KOPT-K1 (cell line): ENCODE measurements at regions not wholly inside any gene's neighbourhood (a gene's known extent, or its start where the extent isn't known, plus 50 kb on each side); places are given as distances from the start of the nearest gene placed in this dataset.

Source experiments
- H3K27ac ChIP-seq: fragments of 200-600 bp; sonication (generic); 2 replicates; pipeline ENCODE4 v1.5.1; 2016; ENCODE audit warnings: antibody characterized with exemption, mild to moderate bottlenecking, low read depth, low read length; ENCODE audit not compliant: poor library complexity, severe bottlenecking
- H3K36me3 ChIP-seq: fragments of 200-600 bp; sonication (generic); 2 replicates; pipeline ENCODE4 v1.5.1; 2017; ENCODE audit warnings: antibody characterized with exemption, mild to moderate bottlenecking, low read length, moderate library complexity; ENCODE audit not compliant: insufficient read depth
- H3K9me3 ChIP-seq: fragments of 200-600 bp; sonication (generic); 2 replicates; pipeline ENCODE4 v1.5.1; 2017; ENCODE audit warnings: antibody characterized with exemption, low read length, mild to moderate bottlenecking; ENCODE audit not compliant: insufficient read depth, poor library complexity, severe bottlenecking

DNA sequence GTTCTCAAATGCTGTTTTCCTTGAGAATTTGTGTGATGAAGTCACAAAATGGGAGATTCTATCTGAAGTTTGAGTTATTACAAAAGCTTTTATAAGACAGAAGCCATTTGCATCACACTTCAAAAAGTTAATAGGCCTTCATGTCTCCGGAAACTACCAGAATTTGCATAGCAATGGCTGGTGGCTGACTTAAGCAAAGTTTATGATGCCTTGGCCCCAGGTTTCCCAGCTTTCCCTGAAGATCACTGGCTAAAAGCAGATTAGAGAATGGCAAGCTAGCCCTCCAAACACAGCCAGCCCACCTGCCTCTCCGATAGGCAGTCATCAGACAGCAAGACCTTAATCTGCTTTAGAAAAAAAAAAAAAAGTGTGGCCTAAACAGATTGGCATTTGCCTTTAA lies 197.8 kb downstream of the HS3ST1 start:
- Histone ChIP-seq H3K36me3 (no peaks in the 10 kb centered on the region), H3K27ac (no peak overlapping the region), H3K9me3 (no peaks in the 10 kb centered on the region)

DNA sequence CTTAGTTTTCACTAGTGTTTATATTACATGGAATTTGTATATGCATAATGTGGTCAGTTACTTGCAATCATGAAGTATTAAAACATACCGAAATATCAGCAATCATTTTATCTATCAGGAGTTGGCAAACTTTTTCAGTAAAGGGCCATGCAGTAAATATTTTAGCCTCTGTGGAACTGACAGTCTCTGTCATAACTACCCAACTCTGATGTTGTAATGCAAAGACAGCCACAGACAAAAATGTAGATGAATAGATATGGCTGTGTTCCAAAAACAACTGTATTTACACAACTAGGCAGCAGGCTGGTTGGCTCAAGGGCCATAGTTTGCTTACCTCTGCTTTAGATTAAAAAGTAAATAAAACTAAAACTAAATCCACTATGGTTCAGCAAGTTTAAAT lies 200.2 kb downstream of the HS3ST1 start:
- no peaks in the 10 kb centered on the region for H3K36me3 ChIP-seq
- no peaks in the 10 kb centered on the region for H3K9me3 ChIP-seq
- H3K27ac ChIP-seq = no peak overlapping the region

DNA sequence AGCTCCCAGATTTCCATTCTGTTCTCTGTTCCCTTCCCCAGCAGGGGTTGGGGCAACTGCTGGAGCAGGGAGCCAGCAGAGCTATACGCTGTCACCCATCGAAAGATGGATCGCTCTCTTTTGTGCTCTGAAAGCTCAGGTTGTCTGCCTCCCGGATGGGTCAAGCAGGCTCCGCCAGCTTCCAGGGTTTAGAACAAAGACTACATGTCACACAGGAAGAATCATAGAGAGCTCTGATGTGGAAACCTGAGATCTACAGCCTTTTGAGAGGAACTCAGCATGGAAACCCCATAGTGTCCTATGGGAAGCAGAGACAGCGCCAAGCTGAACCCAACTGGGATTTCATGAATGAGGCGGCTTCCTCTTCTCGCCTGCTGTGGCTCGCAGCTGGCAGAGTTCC lies 205.4 kb downstream of the HS3ST1 start:
- Histone ChIP-seq H3K9me3 (no peaks in the 10 kb centered on the region), H3K36me3 (no peaks in the 10 kb centered on the region), H3K27ac (no peak overlapping the region)

DNA sequence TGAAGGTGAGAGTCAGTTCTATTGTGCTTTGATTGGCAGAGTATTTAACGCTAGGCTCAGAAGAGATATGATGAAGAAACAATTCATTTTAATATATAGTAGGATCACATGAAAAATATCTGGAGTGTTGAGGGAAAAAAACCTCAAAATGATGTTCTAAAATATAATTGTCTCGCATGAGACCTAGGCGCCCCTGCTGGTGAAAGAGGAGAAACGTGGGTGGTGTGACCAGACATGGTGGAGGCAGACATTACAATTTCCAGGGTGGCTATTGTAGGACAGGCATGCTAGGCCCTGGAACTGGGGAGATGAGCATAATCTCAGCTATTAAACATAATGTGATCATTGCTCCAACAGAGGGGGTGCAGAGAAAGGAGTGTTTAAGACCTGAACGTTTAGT lies 210.0 kb downstream of the HS3ST1 start:
- Histone ChIP-seq H3K9me3 (no peaks in the 10 kb centered on the region), H3K27ac (no peak overlapping the region), H3K36me3 (no peaks in the 10 kb centered on the region)

DNA sequence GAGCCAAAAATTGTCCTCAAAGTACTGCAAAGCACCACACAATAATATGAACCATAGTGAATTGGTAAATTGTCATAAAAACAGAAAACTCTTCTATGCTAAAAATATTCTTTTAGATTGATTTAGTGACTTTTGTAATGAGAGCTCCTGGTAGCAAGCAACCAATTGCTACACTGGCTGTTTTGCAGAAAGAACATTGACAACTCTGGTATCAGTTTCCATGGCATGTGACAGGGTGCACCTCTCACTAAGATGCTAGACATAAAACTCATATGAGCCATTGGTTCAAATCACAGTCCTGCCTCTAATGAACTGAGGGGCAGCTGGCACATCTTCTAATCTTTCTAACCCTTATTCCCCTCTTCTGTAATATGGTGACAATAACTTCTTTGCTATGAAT lies 212.2 kb downstream of the HS3ST1 start:
- Histone ChIP-seq H3K36me3 (no peaks in the 10 kb centered on the region), H3K27ac (no peak overlapping the region), H3K9me3 (no peaks in the 10 kb centered on the region)

DNA sequence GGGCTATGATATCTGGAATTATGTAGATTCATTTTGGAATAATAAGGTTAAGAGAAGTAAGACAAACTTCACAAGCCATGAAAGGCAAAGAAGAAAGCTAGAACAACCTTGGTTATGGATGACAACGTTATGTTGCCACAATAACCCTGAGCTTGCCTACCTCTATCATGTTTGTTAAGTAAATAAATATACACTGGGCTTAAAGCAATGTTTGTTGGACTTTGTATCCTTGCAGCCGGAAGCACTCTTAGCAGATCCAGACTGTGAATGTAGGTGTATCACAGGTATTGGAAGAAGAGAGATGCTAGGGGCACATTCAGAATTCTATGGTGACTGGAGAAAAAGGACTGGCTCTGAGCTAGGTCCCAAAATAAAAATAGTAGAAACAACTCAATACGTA lies 214.4 kb downstream of the HS3ST1 start:
- no peak overlapping the region for H3K27ac ChIP-seq
- no peaks in the 10 kb centered on the region for H3K36me3 ChIP-seq
- no peaks in the 10 kb centered on the region for H3K9me3 ChIP-seq

DNA sequence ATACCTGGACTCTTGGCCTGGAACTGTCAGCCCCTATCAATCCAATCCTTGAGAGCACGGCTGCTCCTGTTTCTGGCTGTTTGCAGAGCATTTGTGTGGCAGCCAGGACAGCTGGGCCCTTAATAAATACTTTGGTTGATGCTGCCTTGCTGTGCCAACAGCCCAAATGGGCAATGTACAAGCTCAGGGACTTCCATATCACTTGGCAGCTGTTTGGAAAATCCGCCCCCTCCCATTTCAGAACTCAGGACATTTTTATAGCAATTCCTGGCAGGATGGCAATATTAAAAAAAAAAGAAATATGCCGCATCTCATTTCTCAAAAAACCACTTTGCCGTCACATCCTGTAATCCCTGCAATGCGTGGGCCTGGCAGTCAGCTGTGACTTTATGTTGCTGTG lies 218.9 kb downstream of the HS3ST1 start:
- Histone ChIP-seq H3K9me3 (peaks cover 10% of the 10 kb centered on the region), H3K27ac (no peak overlapping the region), H3K36me3 (no peaks in the 10 kb centered on the region)

DNA sequence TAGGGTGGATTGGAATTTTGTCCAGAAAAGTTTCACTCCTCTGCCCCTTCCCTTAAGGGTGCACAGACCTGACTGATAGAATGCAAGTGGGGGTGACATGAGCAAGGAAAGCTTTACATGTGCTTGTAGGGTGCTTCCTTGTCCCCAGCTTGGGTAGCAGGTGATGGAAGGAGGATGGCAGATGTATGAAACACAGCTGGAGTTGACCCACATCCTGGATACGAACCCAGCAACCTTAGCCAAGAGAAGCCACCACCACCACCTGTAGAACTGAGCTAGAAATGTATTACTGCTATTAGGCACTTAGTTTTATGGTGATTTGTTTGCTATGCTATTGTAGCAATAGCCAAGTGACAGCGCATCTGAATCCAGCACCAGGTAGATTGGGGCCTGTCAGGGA lies 227.4 kb downstream of the HS3ST1 start:
- Histone ChIP-seq H3K9me3 (no peaks in the 10 kb centered on the region), H3K27ac (no peak overlapping the region), H3K36me3 (no peaks in the 10 kb centered on the region)

DNA sequence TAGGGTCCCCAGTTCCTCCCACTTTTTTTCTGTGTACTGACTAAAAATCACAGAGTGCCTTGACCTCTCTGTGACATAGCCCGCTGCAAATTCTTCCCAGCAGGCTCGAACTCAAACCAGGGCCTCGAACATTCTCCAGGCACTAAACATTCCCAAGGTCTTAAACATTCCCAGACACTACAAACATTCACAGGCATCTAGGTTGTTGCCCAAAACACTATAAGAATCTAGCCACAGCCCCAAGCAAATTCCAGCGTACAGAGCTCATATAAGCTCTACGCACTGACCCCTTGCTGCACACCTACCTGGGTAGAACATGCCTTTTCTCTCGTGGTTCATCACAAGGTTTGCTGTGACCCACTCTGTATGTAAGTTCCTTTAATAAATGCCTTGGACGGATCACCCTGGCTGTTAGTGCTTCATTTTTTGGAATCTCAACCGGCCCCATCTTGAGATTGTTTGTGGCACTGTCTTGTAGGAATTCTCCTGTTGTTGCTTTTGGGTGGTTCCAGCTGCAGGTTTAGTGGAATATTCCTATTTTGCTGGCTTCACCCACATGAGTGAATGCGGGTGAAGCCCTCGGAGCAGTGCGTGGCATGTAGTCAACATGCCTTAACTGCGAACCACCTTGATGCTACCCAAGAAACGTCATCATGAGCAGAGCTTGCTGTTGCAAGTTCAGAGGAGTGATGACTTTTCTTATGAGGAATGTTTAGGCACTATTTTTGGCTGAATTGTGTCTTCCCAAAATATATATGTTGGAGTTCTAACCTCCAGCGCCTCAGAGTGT lies 230.0 kb downstream of the HS3ST1 start:
- no peaks in the 10 kb centered on the region for H3K9me3 ChIP-seq
- H3K27ac ChIP-seq = no peak overlapping the region

DNA sequence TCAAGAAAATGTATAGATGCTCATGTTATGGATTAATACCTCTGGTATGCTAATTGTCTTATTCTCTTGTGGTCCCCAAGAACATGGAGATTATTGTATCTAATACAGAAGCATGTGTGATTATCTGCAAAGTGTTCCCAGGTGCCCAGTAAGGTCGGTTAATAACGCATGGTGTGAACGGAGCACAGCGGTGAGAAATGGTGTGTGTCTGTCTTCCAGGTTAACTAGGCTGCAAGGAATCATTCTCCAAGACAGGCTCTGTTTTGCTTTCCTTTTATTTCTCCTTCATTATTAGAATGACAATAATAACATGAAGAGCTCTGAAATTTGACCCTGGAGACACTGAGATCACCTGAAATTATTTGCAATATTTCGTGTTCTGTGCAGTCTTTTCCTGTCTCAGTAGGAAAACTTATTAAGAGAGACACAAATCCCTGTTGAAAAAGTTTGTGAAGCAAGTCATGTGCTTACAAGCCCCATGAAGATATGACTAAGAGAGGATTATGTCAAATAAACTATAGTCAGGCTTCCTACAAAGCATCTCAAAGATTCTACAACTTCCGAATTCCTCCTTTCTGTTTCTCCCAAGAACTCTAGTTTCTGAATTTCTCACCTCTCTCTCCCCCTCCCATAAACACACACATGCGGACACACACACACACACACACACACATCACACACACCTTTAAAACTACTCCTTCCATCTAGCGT lies 230.9 kb downstream of the HS3ST1 start:
- Histone ChIP-seq H3K36me3 (no peaks in the 10 kb centered on the region), H3K27ac (no peak overlapping the region), H3K9me3 (no peaks in the 10 kb centered on the region)

More for the DNA sequence above, 230.0 kb downstream of the HS3ST1 start:
- no peaks in the 10 kb centered on the region for H3K36me3 ChIP-seq

DNA sequence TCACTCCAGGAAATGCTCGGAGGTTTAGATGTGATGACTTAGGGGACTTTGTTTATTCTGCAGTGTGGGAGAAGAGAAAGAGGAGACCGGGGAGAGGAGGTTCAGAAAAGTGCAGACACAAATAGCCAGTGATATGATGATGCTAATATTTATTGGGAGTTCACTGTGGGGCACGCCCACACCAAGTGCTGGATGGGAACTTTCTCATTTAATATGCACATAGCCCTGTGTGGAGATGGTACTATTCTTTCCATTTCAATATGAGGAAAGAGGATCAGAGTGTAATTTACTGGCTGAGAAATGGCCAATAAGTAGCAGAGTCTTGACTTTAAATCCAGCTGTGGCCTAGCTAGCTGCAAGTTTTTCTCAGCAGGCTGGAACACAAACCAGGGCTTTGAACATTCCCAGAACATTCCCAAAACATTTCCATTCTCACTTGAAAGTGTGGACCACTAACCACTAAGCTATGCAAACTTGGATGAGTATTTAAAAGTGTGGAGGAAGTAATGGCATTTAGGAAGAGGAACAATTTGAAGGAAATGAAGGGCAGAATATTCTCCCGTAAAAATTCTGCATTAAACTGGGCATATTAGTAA lies 231.7 kb downstream of the HS3ST1 start:
- Histone ChIP-seq H3K36me3 (no peaks in the 10 kb centered on the region), H3K27ac (no peak overlapping the region), H3K9me3 (no peaks in the 10 kb centered on the region)

DNA sequence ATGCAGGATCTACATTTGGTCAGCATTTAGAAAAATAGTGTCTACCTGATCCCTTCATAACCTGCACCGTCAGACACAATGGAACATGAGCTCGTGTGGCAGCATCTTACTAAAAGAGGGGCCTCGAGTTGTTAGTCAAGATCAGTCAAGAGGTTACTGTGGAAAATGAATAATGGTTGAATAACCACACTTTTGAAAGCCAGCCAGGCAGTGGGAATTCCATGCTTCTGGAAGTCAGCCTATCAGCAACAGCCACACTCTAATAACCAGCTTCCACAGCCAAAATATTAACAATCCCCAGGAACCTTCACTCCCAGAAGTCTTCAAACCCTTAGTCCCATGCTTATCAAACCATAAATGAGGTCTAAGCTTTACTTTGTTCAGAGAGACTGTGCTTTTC lies 234.3 kb downstream of the HS3ST1 start:
- no peaks in the 10 kb centered on the region for H3K36me3 ChIP-seq
- H3K9me3 ChIP-seq = no peaks in the 10 kb centered on the region
- H3K27ac ChIP-seq = no peak overlapping the region

DNA sequence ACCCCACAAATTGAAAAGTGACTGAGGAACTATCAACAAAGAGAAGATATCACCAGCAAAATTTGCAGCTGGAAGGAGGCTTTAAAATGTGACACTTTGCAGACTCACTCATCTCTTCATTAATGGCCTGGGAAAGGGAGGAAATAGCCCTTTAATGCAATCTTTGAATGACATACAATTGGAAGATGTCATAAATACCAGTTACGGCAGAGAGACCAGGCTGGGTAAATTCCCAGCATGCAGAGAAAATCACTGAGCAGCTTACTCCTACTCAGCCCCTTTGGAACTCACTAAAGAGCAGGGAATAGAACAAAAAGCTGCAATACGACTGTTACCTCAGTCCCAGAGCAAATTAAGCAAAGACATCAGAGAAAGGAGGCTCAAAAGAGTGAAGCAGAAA lies 238.9 kb downstream of the HS3ST1 start:
- no peak overlapping the region for H3K27ac ChIP-seq
- no peaks in the 10 kb centered on the region for H3K36me3 ChIP-seq
- H3K9me3 ChIP-seq = no peaks in the 10 kb centered on the region

DNA sequence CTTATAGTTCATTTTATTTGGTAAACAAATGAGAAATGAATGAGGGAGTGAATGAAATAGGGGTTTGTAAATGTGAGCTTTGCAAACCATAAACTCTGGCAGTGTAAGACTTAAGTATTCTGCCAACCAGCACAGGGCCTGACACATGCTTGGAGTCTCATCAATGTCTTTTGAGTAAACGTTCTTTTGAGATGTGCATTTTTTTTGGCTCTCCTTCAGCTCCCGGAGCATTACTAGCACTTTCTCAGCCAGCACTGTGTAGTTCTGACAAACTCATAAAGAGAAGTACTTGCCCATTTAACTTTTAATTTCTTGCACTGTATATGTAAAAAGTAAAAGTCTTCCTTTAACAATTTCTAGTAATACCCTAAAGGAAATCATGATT lies 245.3 kb downstream of the HS3ST1 start:
- H3K27ac ChIP-seq = no peak overlapping the region
- H3K9me3 ChIP-seq = no peaks in the 10 kb centered on the region
- H3K36me3 ChIP-seq = no peaks in the 10 kb centered on the region

DNA sequence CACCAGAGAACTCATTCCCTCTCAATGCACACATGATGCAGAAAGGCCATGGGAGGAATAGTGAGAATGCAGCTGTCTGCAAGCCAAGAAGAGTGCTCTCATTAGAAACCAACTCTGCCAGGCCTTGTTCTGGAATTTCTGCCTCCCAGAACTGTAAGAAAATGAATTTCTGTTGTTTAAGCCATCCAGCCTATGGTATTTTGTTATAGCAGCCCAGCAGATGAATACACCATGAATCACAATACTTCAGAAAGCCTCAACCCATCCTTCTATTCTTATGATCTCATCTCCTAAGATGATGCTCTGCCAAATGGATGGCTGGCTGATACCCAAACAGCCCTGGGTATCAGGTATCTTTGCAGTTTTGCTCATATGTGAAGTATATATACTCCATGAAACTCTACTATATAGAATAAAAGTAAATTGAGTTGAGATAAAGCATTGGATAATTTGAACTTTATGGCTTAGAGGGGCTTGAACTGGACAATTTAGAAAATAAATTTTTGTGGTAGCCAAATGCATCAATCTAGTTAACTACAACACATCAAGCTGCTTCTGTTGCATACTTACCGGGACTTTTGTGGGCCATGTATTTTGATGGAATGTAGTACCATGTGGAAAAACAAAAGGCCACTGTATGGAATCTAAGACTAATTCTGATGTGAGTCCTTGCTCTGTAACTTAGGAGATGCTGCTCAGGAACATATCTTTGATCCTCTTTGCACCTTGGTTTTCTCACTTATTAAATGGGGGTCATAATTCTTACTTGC lies 245.9 kb downstream of the HS3ST1 start:
- Histone ChIP-seq H3K36me3 (no peaks in the 10 kb centered on the region), H3K27ac (no peak overlapping the region), H3K9me3 (no peaks in the 10 kb centered on the region)
